ENCODE measurements at regions not wholly inside any gene's neighbourhood (a gene's known extent, or its start where the extent isn't known, plus 50 kb on each side); places are given as distances from the start of the nearest gene placed in this dataset.

DNA sequence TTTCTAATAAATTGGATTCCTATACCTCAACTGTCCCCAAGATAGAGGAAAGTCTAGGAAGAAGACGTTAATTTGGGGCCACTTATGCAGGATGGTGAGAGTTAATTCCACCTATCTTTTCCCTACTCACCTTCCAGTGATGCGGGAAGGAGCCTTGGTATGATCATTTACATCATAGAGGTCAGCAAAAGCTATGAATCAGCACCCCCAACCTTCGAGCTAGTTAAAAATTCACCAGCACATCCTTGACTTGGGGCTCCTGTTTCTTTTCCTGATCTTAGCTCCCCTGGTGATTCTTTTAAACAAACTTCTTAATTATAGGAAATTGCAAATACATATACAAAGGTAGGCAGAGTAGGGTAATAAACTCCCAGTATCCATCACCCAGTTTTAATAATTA lies 366.6 kb downstream of the SOX2 start:
- no peak for TF ChIP-seq POLR2A (IDR thresholded peaks at IDR 0.05)
- TF ChIP-seq, protein P1, sequence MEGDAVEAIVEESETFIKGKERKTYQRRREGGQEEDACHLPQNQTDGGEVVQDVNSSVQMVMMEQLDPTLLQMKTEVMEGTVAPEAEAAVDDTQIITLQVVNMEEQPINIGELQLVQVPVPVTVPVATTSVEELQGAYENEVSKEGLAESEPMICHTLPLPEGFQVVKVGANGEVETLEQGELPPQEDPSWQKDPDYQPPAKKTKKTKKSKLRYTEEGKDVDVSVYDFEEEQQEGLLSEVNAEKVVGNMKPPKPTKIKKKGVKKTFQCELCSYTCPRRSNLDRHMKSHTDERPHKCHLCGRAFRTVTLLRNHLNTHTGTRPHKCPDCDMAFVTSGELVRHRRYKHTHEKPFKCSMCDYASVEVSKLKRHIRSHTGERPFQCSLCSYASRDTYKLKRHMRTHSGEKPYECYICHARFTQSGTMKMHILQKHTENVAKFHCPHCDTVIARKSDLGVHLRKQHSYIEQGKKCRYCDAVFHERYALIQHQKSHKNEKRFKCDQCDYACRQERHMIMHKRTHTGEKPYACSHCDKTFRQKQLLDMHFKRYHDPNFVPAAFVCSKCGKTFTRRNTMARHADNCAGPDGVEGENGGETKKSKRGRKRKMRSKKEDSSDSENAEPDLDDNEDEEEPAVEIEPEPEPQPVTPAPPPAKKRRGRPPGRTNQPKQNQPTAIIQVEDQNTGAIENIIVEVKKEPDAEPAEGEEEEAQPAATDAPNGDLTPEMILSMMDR (IDR thresholded peaks at IDR 0.05) = no peak

All from testis (tissue), 2 donors.